Liver (tissue), 8 donors: ENCODE measurements at regions not wholly inside any gene's neighbourhood (a gene's known extent, or its start where the extent isn't known, plus 50 kb on each side); places are given as distances from the start of the nearest gene placed in this dataset.

ENCODE experiments used
- DNase-seq: peaks from one replicate; pipeline ENCODE4 v3.0.0-alpha.2; 2017; ENCODE audit warnings: low spot score
- H3K27ac ChIP-seq, 2 donors: one replicate each; pipeline ENCODE4 v1.7.0; 2013; ENCODE audit warnings: inconsistent platforms in 2 of 2, low read length in 2 of 2, control low read depth in 1 of 2, low read depth in 1 of 2, mild to moderate bottlenecking in 1 of 2
- H3K27me3 ChIP-seq, 4 donors: one replicate each; pipeline versions ENCODE4 v1.6.1 to v1.7.0; 2013; ENCODE audit warnings: low read length in 3 of 4, inconsistent platforms in 1 of 4, mild to moderate bottlenecking in 1 of 4, moderate library complexity in 1 of 4; ENCODE audit not compliant: control insufficient read depth in 4 of 4, insufficient read depth in 4 of 4
- H3K36me3 ChIP-seq, 4 donors: one replicate each; pipeline versions ENCODE4 v1.6.1 to v1.7.0; 2013; ENCODE audit warnings: low read length in 3 of 4, mild to moderate bottlenecking in 3 of 4, low read depth in 1 of 4, moderate library complexity in 1 of 4; ENCODE audit not compliant: control insufficient read depth in 4 of 4, insufficient read depth in 3 of 4
- H3K4me1 ChIP-seq, 4 donors: one replicate each; pipeline versions ENCODE4 v1.6.1 to v1.7.0; 2013; ENCODE audit warnings: low read length in 3 of 4, mild to moderate bottlenecking in 3 of 4, moderate library complexity in 1 of 4; ENCODE audit not compliant: control insufficient read depth in 4 of 4, insufficient read depth in 4 of 4
- H3K4me3 ChIP-seq, 3 donors: one replicate each; pipeline versions ENCODE4 v1.6.1 to v1.7.0; 2013; ENCODE audit warnings: low read length in 3 of 3, control low read depth in 1 of 3, low read depth in 1 of 3, mild to moderate bottlenecking in 1 of 3
- H3K9ac ChIP-seq, 2 donors: one replicate each; pipeline ENCODE4 v1.7.0; 2013; ENCODE audit warnings: low read length in 2 of 2, mild to moderate bottlenecking in 2 of 2, moderate library complexity in 2 of 2, control low read depth in 1 of 2, low read depth in 1 of 2
- H3K9me3 ChIP-seq, 4 donors: one replicate each; pipeline versions ENCODE4 v1.6.1 to v1.7.0; 2013; ENCODE audit warnings: low read length in 3 of 4; ENCODE audit not compliant: control insufficient read depth in 4 of 4
- CTCF ChIP-seq: fragments of 150-350 bp; IDR thresholded peaks from 2 replicates; pipeline ENCODE4 v1.5.1; 2017; ENCODE audit warnings: improper control_type of control experiment, low read depth, low read length; ENCODE audit not compliant: missing input control
- EGR1 ChIP-seq, 2 donors: IDR thresholded peaks; 2 replicates each; pipeline ENCODE4 v1.6.1; 2016 to 2018; ENCODE audit warnings: antibody characterized with exemption in 2 of 2, low read depth in 2 of 2
- FOXA1 ChIP-seq: IDR thresholded peaks from 2 replicates; pipeline ENCODE4 v1.6.1; 2016; ENCODE audit warnings: antibody characterized with exemption
- FOXA2 ChIP-seq: IDR thresholded peaks from 2 replicates; pipeline ENCODE4 v1.6.1; 2016; ENCODE audit warnings: antibody characterized with exemption
- GABPA ChIP-seq, 2 donors: IDR thresholded peaks in 1 of 2; conservative IDR thresholded peaks in 1 of 2; 2 replicates each; pipeline ENCODE4 v1.6.1; 2016; ENCODE audit warnings: antibody characterized with exemption in 2 of 2, mild to moderate bottlenecking in 1 of 2, moderate library complexity in 1 of 2
- HNF4A ChIP-seq, 2 donors: conservative IDR thresholded peaks; 2 replicates each; pipeline ENCODE4 v1.6.1; 2016; ENCODE audit warnings: antibody characterized with exemption in 2 of 2, mild to moderate bottlenecking in 2 of 2
- HNF4G ChIP-seq: IDR thresholded peaks from 2 replicates; pipeline ENCODE4 v1.6.1; 2016; ENCODE audit warnings: antibody characterized with exemption
- JUND ChIP-seq, 2 donors: IDR thresholded peaks; 2 replicates each; pipeline ENCODE4 v1.6.1; 2016; ENCODE audit warnings: antibody characterized with exemption in 2 of 2
- NR2F2 ChIP-seq: IDR thresholded peaks from 2 replicates; pipeline ENCODE4 v1.6.1; 2016; ENCODE audit warnings: antibody characterized with exemption
- RAD21 ChIP-seq, 2 donors: IDR thresholded peaks; 2 replicates each; pipeline ENCODE4 v1.6.1; 2016; ENCODE audit warnings: antibody characterized with exemption in 2 of 2, mild to moderate bottlenecking in 2 of 2
- RXRA ChIP-seq, 2 donors: IDR thresholded peaks; 2 replicates each; pipeline ENCODE4 v1.6.1; 2017 to 2018; ENCODE audit warnings: antibody characterized with exemption in 2 of 2, mild to moderate bottlenecking in 1 of 2
- SP1 ChIP-seq: IDR thresholded peaks from 2 replicates; pipeline ENCODE4 v1.6.1; 2018; ENCODE audit warnings: antibody characterized with exemption, mild to moderate bottlenecking
- TAF1 ChIP-seq: conservative IDR thresholded peaks from 2 replicates; pipeline ENCODE4 v1.6.1; 2016; ENCODE audit warnings: antibody characterized with exemption, mild to moderate bottlenecking
- YY1 ChIP-seq: IDR thresholded peaks from 2 replicates; pipeline ENCODE4 v1.6.1; 2016; ENCODE audit warnings: antibody characterized with exemption, mild to moderate bottlenecking
- whole genome bisulfite sequencing: extraction: QIAGEN DNeasy Blood & Tissue Kit; methylation state at CpG from one replicate; pipeline ENCODE4 v1.1.7; 2013; 5-methylcytosine and 5-hydroxymethylcytosine counted together
- TF ChIP-seq, protein P1 (sequence below): IDR thresholded peaks from 2 replicates; pipeline ENCODE4 v1.6.1; 2016; ENCODE audit warnings: antibody characterized with exemption
- TF ChIP-seq, protein P2 (sequence below): IDR thresholded peaks from 2 replicates; pipeline ENCODE4 v1.6.1; 2016; ENCODE audit warnings: antibody characterized with exemption, mild to moderate bottlenecking
- TF ChIP-seq, protein P3 (sequence below): IDR thresholded peaks from 2 replicates; pipeline ENCODE4 v1.6.1; 2016; ENCODE audit warnings: antibody characterized with exemption
- TF ChIP-seq, protein P4 (sequence below): IDR thresholded peaks from 2 replicates; pipeline ENCODE4 v1.6.1; 2016; ENCODE audit warnings: antibody characterized with exemption
- donor health status: healthy.
- donor health status: healthy.
- donor health status: healthy.
- donor health status: healthy.
- donor health status: healthy.

- no peaks in the 10 kb centered on the region for H3K4me1 ChIP-seq
- H3K27me3 ChIP-seq = no peaks in the 10 kb centered on the region
- no peak overlapping the region for H3K27ac ChIP-seq
- no peak for DNase-seq
- H3K9me3 ChIP-seq = no peaks in the 10 kb centered on the region
- H3K9ac ChIP-seq = no peak overlapping the region
- H3K4me3 ChIP-seq = no peak overlapping the region
- WGBS = 82% methylated on average over 6 of the region's 6 CpGs
- TF ChIP-seq, protein P1, sequence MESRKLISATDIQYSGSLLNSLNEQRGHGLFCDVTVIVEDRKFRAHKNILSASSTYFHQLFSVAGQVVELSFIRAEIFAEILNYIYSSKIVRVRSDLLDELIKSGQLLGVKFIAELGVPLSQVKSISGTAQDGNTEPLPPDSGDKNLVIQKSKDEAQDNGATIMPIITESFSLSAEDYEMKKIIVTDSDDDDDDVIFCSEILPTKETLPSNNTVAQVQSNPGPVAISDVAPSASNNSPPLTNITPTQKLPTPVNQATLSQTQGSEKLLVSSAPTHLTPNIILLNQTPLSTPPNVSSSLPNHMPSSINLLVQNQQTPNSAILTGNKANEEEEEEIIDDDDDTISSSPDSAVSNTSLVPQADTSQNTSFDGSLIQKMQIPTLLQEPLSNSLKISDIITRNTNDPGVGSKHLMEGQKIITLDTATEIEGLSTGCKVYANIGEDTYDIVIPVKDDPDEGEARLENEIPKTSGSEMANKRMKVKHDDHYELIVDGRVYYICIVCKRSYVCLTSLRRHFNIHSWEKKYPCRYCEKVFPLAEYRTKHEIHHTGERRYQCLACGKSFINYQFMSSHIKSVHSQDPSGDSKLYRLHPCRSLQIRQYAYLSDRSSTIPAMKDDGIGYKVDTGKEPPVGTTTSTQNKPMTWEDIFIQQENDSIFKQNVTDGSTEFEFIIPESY = no peak
- TF ChIP-seq YY1 (no peak), FOXA2 (no peak), SP1 (no peak), EGR1 (IDR thresholded peaks at IDR 0.05; ENCODE audit: low read depth in 2 of 2) (no peak), HNF4G (no peak), TAF1 (no peak), FOXA1 (no peak), GABPA (IDR thresholded peaks at IDR 0.05 in 1 of 2, conservative IDR thresholded peaks at IDR 0.05 in 1 of 2) (no peak), JUND (IDR thresholded peaks at IDR 0.05) (no peak), RAD21 (IDR thresholded peaks at IDR 0.05) (no peak), NR2F2 (no peak), CTCF (no peak), HNF4A (conservative IDR thresholded peaks at IDR 0.05) (no peak), RXRA (IDR thresholded peaks at IDR 0.05) (no peak)
- TF ChIP-seq, protein P2, sequence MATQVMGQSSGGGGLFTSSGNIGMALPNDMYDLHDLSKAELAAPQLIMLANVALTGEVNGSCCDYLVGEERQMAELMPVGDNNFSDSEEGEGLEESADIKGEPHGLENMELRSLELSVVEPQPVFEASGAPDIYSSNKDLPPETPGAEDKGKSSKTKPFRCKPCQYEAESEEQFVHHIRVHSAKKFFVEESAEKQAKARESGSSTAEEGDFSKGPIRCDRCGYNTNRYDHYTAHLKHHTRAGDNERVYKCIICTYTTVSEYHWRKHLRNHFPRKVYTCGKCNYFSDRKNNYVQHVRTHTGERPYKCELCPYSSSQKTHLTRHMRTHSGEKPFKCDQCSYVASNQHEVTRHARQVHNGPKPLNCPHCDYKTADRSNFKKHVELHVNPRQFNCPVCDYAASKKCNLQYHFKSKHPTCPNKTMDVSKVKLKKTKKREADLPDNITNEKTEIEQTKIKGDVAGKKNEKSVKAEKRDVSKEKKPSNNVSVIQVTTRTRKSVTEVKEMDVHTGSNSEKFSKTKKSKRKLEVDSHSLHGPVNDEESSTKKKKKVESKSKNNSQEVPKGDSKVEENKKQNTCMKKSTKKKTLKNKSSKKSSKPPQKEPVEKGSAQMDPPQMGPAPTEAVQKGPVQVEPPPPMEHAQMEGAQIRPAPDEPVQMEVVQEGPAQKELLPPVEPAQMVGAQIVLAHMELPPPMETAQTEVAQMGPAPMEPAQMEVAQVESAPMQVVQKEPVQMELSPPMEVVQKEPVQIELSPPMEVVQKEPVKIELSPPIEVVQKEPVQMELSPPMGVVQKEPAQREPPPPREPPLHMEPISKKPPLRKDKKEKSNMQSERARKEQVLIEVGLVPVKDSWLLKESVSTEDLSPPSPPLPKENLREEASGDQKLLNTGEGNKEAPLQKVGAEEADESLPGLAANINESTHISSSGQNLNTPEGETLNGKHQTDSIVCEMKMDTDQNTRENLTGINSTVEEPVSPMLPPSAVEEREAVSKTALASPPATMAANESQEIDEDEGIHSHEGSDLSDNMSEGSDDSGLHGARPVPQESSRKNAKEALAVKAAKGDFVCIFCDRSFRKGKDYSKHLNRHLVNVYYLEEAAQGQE = no peak
- TF ChIP-seq, protein P3, sequence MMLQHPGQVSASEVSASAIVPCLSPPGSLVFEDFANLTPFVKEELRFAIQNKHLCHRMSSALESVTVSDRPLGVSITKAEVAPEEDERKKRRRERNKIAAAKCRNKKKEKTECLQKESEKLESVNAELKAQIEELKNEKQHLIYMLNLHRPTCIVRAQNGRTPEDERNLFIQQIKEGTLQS = no peak
- TF ChIP-seq, protein P4, sequence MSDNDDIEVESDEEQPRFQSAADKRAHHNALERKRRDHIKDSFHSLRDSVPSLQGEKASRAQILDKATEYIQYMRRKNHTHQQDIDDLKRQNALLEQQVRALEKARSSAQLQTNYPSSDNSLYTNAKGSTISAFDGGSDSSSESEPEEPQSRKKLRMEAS = no peak
- no peaks in the 10 kb centered on the region for H3K36me3 ChIP-seq
These were observed 431.8 kb upstream of the MAN1A1 start for GRCh38 chr6:119781365-119781764.
